SK-N-SH (cell line): ENCODE measurements at regions not wholly inside any gene's neighbourhood (a gene's known extent, or its start where the extent isn't known, plus 50 kb on each side); places are given as distances from the start of the nearest gene placed in this dataset.

Experiments
- CTCF ChIP-seq: fragments of 200-600 bp; sonication (generic); IDR thresholded peaks from 2 replicates; pipeline ENCODE4 v1.6.1; 2017; ENCODE audit warnings: antibody characterized with exemption, mild to moderate bottlenecking, moderate library complexity
- EZH2phosphoT487 ChIP-seq: fragments of 200-600 bp; sonication (generic); IDR thresholded peaks from 2 replicates; pipeline ENCODE4 v1.6.1; 2017; ENCODE audit warnings: low read depth, mixed run types, mild to moderate bottlenecking, antibody characterized with exemption, moderate library complexity, borderline replicate concordance
- FOXJ3 ChIP-seq: sonication (generic); formaldehyde crosslinking; IDR thresholded peaks from 2 replicates; pipeline ENCODE4 v1.5.1; 2020; ENCODE audit warnings: mild to moderate bottlenecking, missing genetic modification reagents
- FOXM1 ChIP-seq: IDR thresholded peaks from 2 replicates; pipeline ENCODE4 v1.4.0; 2012; ENCODE audit warnings: low read depth, mild to moderate bottlenecking
- GABPA ChIP-seq: IDR thresholded peaks from 2 replicates; pipeline ENCODE4 v1.4.0; 2012; ENCODE audit warnings: low read depth, mild to moderate bottlenecking
- RCOR1 ChIP-seq: fragments of 150-350 bp; IDR thresholded peaks from 2 replicates; pipeline ENCODE4 v1.6.1; 2017; ENCODE audit warnings: antibody characterized with exemption, low read length
- SIN3A ChIP-seq: IDR thresholded peaks from 2 replicates; pipeline ENCODE4 v1.6.1; 2012; ENCODE audit warnings: low read depth, mild to moderate bottlenecking, low read length, moderate library complexity, borderline replicate concordance

GRCh38 chr1:30388386-30388785 lies 335.0 kb downstream of the MATN1 start:
- TF ChIP-seq FOXJ3 (CRISPR knock-in tag) = no peak
- no peak for TF ChIP-seq CTCF
- TF ChIP-seq FOXM1 = no peak
- no peak for TF ChIP-seq GABPA
- TF ChIP-seq EZH2phosphoT487 = no peak
- no peak for TF ChIP-seq RCOR1
- no peak for TF ChIP-seq SIN3A
